CD14-positive monocyte (primary cell): ENCODE measurements at regions not wholly inside any gene's neighbourhood (a gene's known extent, or its start where the extent isn't known, plus 50 kb on each side); places are given as distances from the start of the nearest gene placed in this dataset.

Source experiments
- DNase-seq, 3 donors: peaks; one replicate each; pipeline ENCODE4 v3.0.0-alpha.2; 2011 to 2022
- H2AFZ ChIP-seq: 2 replicates; pipeline ENCODE4 v1.6.0; 2012; ENCODE audit warnings: mild to moderate bottlenecking, low read depth, low read length, inconsistent platforms; ENCODE audit not compliant: insufficient read depth, poor library complexity, severe bottlenecking
- H3K27ac ChIP-seq, 2 donors: 1 replicate in 1 of 2; 2 replicates in 1 of 2; pipeline ENCODE4 v1.5.1; 2012 to 2013; ENCODE audit warnings: low read length in 2 of 2, control low read depth in 1 of 2, inconsistent platforms in 1 of 2, low read depth in 1 of 2, mild to moderate bottlenecking in 1 of 2
- H3K27me3 ChIP-seq, 2 donors: one replicate each; pipeline versions ENCODE4 v1.6.0 to v1.6.1; 2011 to 2013; ENCODE audit warnings: low read length in 2 of 2; ENCODE audit not compliant: control insufficient read depth in 2 of 2, insufficient read depth in 2 of 2
- H3K36me3 ChIP-seq, 2 donors: replicated peaks in 1 of 2; 1 replicate in 1 of 2; 2 replicates in 1 of 2; pipeline versions ENCODE4 v1.5.1 to v1.6.1; 2012 to 2013; ENCODE audit warnings: low read length in 2 of 2, control low read depth in 1 of 2, inconsistent platforms in 1 of 2, mild to moderate bottlenecking in 1 of 2; ENCODE audit not compliant: insufficient read depth in 2 of 2, control insufficient read depth in 1 of 2
- H3K4me1 ChIP-seq, 2 donors: 1 replicate in 1 of 2; 2 replicates in 1 of 2; pipeline versions ENCODE4 v1.5.1 to v1.6.1; 2012 to 2013; ENCODE audit warnings: low read length in 2 of 2, control low read depth in 1 of 2, inconsistent platforms in 1 of 2, mild to moderate bottlenecking in 1 of 2, moderate library complexity in 1 of 2; ENCODE audit not compliant: insufficient read depth in 2 of 2, control insufficient read depth in 1 of 2
- H3K4me2 ChIP-seq: replicated peaks from 2 replicates; pipeline ENCODE3; 2012; ENCODE audit warnings: low read length, moderate library complexity, mild to moderate bottlenecking; ENCODE audit not compliant: poor library complexity, severe bottlenecking; ENCODE audit errors: extremely low read depth
- H3K4me3 ChIP-seq, 3 experiments: fragments of 200-600 bp in 1 of 3; sonication (generic) in 1 of 3; replicated peaks in 1 of 3; 1 replicate in 2 of 3; 2 replicates in 1 of 3; pipeline ENCODE4 v1.5.1; 2011 to 2013; ENCODE audit warnings: low read length in 3 of 3, mild to moderate bottlenecking in 3 of 3, control low read depth in 2 of 3, low read depth in 2 of 3, inconsistent platforms in 1 of 3, moderate library complexity in 1 of 3
- H3K79me2 ChIP-seq: 2 replicates; pipeline ENCODE4 v1.6.0; 2012; ENCODE audit warnings: mild to moderate bottlenecking, control low read depth, inconsistent platforms, low read length, moderate library complexity; ENCODE audit not compliant: insufficient read depth
- H3K9ac ChIP-seq: 2 replicates; pipeline ENCODE4 v1.6.0; 2017; ENCODE audit warnings: low read length, mild to moderate bottlenecking; ENCODE audit not compliant: insufficient read depth, poor library complexity, severe bottlenecking
- H3K9me3 ChIP-seq, 2 donors: replicated peaks in 1 of 2; 1 replicate in 1 of 2; 2 replicates in 1 of 2; pipeline versions ENCODE4 v1.5.1 to v1.6.1; 2012 to 2013; ENCODE audit warnings: low read length in 2 of 2, control low read depth in 1 of 2; ENCODE audit not compliant: control insufficient read depth in 1 of 2, insufficient read depth in 1 of 2
- H4K20me1 ChIP-seq: 2 replicates; pipeline ENCODE4 v1.6.0; 2012; ENCODE audit warnings: mild to moderate bottlenecking, low read length, control low read depth, moderate library complexity; ENCODE audit not compliant: insufficient read depth
- H3K27ac Mint-ChIP-seq, 7 donors: one replicate each; pipeline ENCODE4 v1.8.0; 2020; ENCODE audit warnings: mild to moderate bottlenecking in 7 of 7, mixed read lengths in 7 of 7, moderate library complexity in 6 of 7, inconsistent platforms in 2 of 7
- H3K27me3 Mint-ChIP-seq, 3 donors: one replicate each; pipeline ENCODE4 v1.8.0; 2021 to 2022; ENCODE audit warnings: low read depth in 3 of 3, mild to moderate bottlenecking in 3 of 3, mixed read lengths in 3 of 3, moderate library complexity in 3 of 3, inconsistent platforms in 1 of 3
- H3K36me3 Mint-ChIP-seq, 2 donors: one replicate each; pipeline ENCODE4 v1.8.0; 2020; ENCODE audit warnings: mixed read lengths in 2 of 2, inconsistent platforms in 1 of 2, mild to moderate bottlenecking in 1 of 2
- H3K4me1 Mint-ChIP-seq: one replicate; pipeline ENCODE4 v1.8.0; 2020; ENCODE audit warnings: mild to moderate bottlenecking, mixed read lengths
- H3K4me3 Mint-ChIP-seq, 2 donors: one replicate each; pipeline ENCODE4 v1.8.0; 2020; ENCODE audit warnings: mild to moderate bottlenecking in 2 of 2, mixed read lengths in 2 of 2, moderate library complexity in 1 of 2
- H3K9me3 Mint-ChIP-seq, 7 donors: one replicate each; pipeline ENCODE4 v1.8.0; 2020 to 2022; ENCODE audit warnings: mixed read lengths in 7 of 7, mild to moderate bottlenecking in 6 of 7, moderate library complexity in 6 of 7, inconsistent platforms in 2 of 7
- CTCF ChIP-seq: fragments of 200-600 bp; IDR thresholded peaks from one replicate; pipeline ENCODE4 v1.8.0; 2022; ENCODE audit warnings: antibody characterized with exemption, mild to moderate bottlenecking
- WGBS: methylation state at CpG from one replicate; pipeline ENCODE4 v1.1.5; 2013; ENCODE audit warnings: missing lambda C conversion rate; ENCODE audit not compliant: insufficient coverage; 5-methylcytosine and 5-hydroxymethylcytosine counted together
- intact Hi-C, 2 donors: fragments of 100-400 bp; cut with micrococcal nuclease; formaldehyde crosslinking; loops; one replicate each; pipeline versions ENCODE4 v1.15.0 to v1.15.1; 2023

- H3K9me3 ChIP-seq, result no peaks in the 10 kb centered on the region
- no peaks in the 10 kb centered on the region for H3K79me2 ChIP-seq
- H3K27me3 ChIP-seq, result no peaks in the 10 kb centered on the region
- TF ChIP-seq CTCF, result no peak
- intact Hi-C loops, result no loop called here
- Mint-ChIP-seq H3K4me1 (no peaks in the 10 kb centered on the region), H3K4me3 (no peak overlapping the region), H3K27ac (no peak overlapping the region), H3K36me3 (no peaks in the 10 kb centered on the region), H3K27me3 (no peaks in the 10 kb centered on the region), H3K9me3 (peaks cover 0 to 15% (median 9%) of the 10 kb centered on the region in 7 donors)
- no peak overlapping the region for H3K4me3 ChIP-seq
- H2AFZ ChIP-seq, result no peak overlapping the region
- H3K27ac ChIP-seq, result no peak overlapping the region
- no peak overlapping the region for H3K4me2 ChIP-seq
- H3K36me3 ChIP-seq, result no peaks in the 10 kb centered on the region
- no peaks in the 10 kb centered on the region for H3K4me1 ChIP-seq
- no CpG with 5 or more reads among the region's 3 CpGs for WGBS
- H4K20me1 ChIP-seq, result no peaks in the 10 kb centered on the region
- no peak for DNase-seq
- no peak overlapping the region for H3K9ac ChIP-seq
Measured at GRCh38 chr7:114825423-114825951, 96.4 kb upstream of the MDFIC start.

- Histone ChIP-seq H3K36me3 (no peaks in the 10 kb centered on the region), H2AFZ (no peak overlapping the region), H3K27me3 (no peaks in the 10 kb centered on the region), H3K9me3 (no peaks in the 10 kb centered on the region), H4K20me1 (no peaks in the 10 kb centered on the region), H3K4me3 (no peak overlapping the region), H3K9ac (no peak overlapping the region), H3K27ac (no peak overlapping the region), H3K79me2 (no peaks in the 10 kb centered on the region), H3K4me1 (no peaks in the 10 kb centered on the region), H3K4me2 (no peak overlapping the region)
- H3K4me1 Mint-ChIP-seq, result no peaks in the 10 kb centered on the region
- no peak overlapping the region for H3K27ac Mint-ChIP-seq
- no peak overlapping the region for H3K4me3 Mint-ChIP-seq
- no CpG with 5 or more reads among the region's 4 CpGs for WGBS
- no peaks in the 10 kb centered on the region for H3K36me3 Mint-ChIP-seq
- no peak for DNase-seq
- peaks cover 0 to 17% (median 7%) of the 10 kb centered on the region in 7 donors for H3K9me3 Mint-ChIP-seq
- no peak for TF ChIP-seq CTCF
- intact Hi-C loops, result no loop called here
- peaks cover 0 to 3% (median 2%) of the 10 kb centered on the region in 3 donors for H3K27me3 Mint-ChIP-seq
Measured at GRCh38 chr7:114830952-114831351, 90.9 kb upstream of the MDFIC start.
